NCI-H526 (cell line): ENCODE measurements at regions not wholly inside any gene's neighbourhood (a gene's known extent, or its start where the extent isn't known, plus 50 kb on each side); places are given as distances from the start of the nearest gene placed in this dataset.

ENCODE experiments used
- DNase-seq, 2 experiments: peaks; one replicate each; lab custom pipeline; 2025; lab: John Stamatoyannopoulos, UW

GRCh38 chr11:92317721-92318120 is 93.1 kb downstream of the FAT3 start:
- DNase-seq: no peak

- no peak for DNase-seq
Observed at GRCh38 chr11:92322225-92322624, 97.6 kb downstream of the FAT3 start.

- DNase-seq: peak; percentile 68 to 82
Observed at GRCh38 chr11:92324890-92325289, 100.3 kb downstream of the FAT3 start.

- no peak for DNase-seq
Observed at GRCh38 chr11:92325416-92325815, 100.8 kb downstream of the FAT3 start.

- peak; percentile 34 to 55 for DNase-seq
Observed at GRCh38 chr11:92329137-92329536, 104.5 kb downstream of the FAT3 start.

- DNase-seq: peak in 1 of 2 experiments; percentile 25
Observed at GRCh38 chr11:92329646-92330045, 105.0 kb downstream of the FAT3 start.

- peak in 1 of 2 experiments; percentile 68 for DNase-seq
Observed at GRCh38 chr11:92330114-92330513, 105.5 kb downstream of the FAT3 start.

- DNase-seq: no peak
Observed at GRCh38 chr11:92332986-92333385, 108.4 kb downstream of the FAT3 start.

GRCh38 chr11:92340839-92341238 is 116.2 kb downstream of the FAT3 start:
- peak; percentile 77 to 90 for DNase-seq

- no peak for DNase-seq
Observed at GRCh38 chr11:92342034-92342720, 117.6 kb downstream of the FAT3 start.

- no peak for DNase-seq
Observed at GRCh38 chr11:92342886-92343285, 118.3 kb downstream of the FAT3 start.

GRCh38 chr11:92346220-92346619 is 121.6 kb downstream of the FAT3 start:
- no peak for DNase-seq

GRCh38 chr11:92347454-92347853 is 122.8 kb downstream of the FAT3 start:
- peak; percentile 27 to 66 for DNase-seq

- peak; percentile 65 to 82 for DNase-seq
Observed at GRCh38 chr11:92349486-92350156, 125.0 kb downstream of the FAT3 start.

GRCh38 chr11:92357344-92357743 is 132.7 kb downstream of the FAT3 start:
- DNase-seq: no peak

GRCh38 chr11:92357841-92358240 is 133.2 kb downstream of the FAT3 start:
- no peak for DNase-seq

- no peak for DNase-seq
Observed at GRCh38 chr11:92361551-92361950, 136.9 kb downstream of the FAT3 start.

- no peak for DNase-seq
Observed at GRCh38 chr11:92362989-92363388, 138.4 kb downstream of the FAT3 start.

- no peak for DNase-seq
Observed at GRCh38 chr11:92364177-92364576, 139.6 kb downstream of the FAT3 start.

GRCh38 chr11:92376146-92376599 is 151.6 kb downstream of the FAT3 start:
- DNase-seq: peak; percentile 53 to 79

- no peak for DNase-seq
Observed at GRCh38 chr11:92376680-92377079, 152.1 kb downstream of the FAT3 start.

GRCh38 chr11:92380882-92381281 is 156.3 kb downstream of the FAT3 start:
- no peak for DNase-seq

GRCh38 chr11:92382311-92382710 is 157.7 kb downstream of the FAT3 start:
- DNase-seq: no peak

GRCh38 chr11:92383430-92383829 is 158.8 kb downstream of the FAT3 start:
- no peak for DNase-seq
